Mucosa of gallbladder (tissue), 1 donor: ENCODE measurements at regions not wholly inside any gene's neighbourhood (a gene's known extent, or its start where the extent isn't known, plus 50 kb on each side); places are given as distances from the start of the nearest gene placed in this dataset.
"Not testable (repeated sequence)": the region's sequence is repeated elsewhere in the genome, so short reads cannot be mapped to it uniquely, and the experiment has no call there.

Source experiments
- DNase-seq: peaks from one replicate; pipeline ENCODE4 v3.0.0-alpha.2; 2020; ENCODE audit warnings: low spot score
- donor health status: DM: no; HTN: no; CAD: no.

DNA sequence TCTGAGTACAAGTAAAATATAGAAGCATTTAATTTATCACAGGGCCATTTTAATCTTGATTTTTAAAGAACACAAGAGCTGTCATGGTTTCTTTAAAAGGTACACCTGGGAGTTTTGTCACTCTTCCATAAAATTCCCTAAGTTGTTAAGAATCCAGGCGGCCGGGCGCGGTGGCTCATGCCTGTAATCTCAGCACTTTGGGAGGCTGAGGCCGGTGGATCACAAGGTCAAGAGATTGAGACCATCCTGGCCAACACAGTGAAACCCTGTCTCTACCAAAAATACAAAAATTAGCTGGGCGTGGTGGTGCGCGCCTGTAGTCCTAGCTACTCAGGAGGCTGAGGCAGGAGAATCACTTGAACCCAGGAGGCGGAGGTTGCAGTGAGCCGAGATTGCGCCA, 278.3 kb downstream of the PCDH17 start:
- DNase-seq: not testable (repeated sequence)

DNA sequence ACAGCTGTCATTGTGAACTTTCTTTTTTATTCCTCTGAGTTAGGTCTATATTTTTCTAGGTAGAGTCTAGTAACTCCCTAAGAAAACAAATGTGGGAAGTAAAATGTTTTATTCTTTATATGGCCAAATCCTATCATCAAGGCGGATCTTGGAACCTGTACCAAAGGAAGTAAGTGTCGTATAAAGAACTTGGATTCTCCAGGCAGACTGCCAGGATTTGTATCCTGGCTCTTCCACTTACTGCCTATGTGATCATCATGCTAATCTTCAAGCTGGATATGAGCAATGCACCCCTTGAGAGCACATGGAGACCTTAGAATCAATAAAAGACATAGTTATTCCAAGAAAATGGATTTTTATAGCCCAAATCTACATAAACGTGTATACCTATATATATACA, 286.5 kb downstream of the PCDH17 start:
- no peak for DNase-seq

DNA sequence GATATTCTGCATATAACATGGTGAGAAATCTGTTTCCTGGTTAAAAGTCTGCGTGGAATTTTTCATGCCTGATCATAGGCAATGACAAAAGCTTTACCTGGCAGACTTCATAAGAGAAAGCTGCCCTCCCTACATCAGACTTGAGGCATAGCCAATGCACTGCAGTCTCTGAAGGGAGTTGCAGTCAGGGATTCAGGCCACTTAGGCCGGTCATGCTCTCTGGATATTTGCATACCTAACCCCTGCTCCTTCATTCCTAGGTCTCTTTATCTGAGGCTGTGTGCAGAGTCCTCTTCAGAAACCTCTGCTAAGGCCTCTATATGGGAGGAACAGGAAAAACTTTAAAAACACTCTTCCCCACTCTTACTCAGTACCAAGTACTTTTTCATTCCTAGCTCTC, 287.4 kb downstream of the PCDH17 start:
- DNase-seq: no peak

DNA sequence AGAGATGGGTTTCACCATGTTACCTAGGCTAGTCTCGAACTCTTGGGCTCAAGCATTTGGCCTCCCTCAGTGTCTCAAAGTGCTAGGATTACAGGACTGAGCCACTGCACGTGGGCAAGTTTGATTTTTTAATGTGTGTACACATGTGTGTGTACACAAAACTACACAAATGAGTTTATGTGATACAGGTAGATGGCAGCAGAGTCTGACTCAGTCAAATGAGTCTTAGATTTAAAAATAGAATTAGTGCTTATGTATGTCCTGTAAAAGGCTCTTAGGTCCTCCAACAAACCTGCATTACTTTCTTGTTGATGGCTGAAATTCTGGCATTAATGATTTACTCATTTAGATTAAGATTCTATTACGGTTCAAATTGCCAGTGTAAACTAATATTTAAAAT, 293.7 kb downstream of the PCDH17 start:
- DNase-seq: no peak

DNA sequence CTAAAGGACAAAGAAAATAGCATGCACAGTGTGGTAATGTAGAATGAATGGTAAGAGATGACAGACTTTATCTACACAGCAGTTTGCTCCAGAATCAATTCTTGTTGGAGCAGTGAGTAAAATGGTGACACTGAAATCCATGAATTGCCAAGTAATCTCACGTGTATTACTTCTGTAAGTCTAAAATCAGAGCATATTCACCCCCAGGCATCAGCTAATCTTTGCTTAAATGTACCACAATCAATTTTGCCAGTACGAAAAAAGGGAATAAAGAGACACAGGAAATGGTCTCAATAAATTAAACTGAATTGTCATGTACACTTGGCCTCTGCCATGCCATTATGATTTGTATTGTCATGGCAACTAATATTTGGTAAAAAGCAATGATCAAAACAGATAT, 294.2 kb downstream of the PCDH17 start:
- no peak for DNase-seq

DNA sequence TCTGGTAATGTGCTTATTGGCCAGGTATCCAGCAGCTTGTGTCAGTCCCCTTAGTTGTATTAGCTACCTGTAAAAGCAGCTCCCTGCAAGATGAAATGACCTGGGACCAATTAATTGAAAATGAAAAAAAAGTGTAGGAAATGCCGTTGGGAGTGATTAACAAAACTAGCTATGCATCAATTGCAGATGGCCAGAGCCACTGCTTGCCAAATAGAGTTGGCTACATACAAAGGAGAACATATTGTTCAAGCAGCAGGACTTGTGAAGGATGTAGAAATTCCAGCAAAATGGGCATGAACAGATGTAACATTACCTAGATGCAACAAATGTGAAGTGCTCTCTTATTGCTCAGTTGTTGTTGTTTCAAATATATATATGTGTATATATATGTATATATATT, 300.5 kb downstream of the PCDH17 start:
- DNase-seq: no peak

DNA sequence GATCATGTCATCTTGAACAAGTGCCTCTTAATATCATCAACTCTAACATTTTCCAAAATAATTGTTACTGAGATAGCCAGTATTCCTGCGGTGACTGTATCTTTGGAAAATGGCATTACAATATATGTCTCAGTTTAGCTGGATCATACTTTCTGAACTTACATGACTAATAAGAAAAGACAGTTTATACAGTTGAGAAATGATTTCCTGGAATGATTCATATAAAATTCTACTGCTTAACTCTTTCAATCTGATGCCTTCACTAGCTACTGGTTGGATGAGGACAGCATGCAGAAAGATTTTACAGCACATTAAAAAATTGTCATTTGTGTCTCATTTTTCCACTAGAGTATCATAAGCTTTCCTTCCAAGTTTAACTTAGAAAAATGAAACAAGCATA, 302.1 kb downstream of the PCDH17 start:
- DNase-seq: no peak

DNA sequence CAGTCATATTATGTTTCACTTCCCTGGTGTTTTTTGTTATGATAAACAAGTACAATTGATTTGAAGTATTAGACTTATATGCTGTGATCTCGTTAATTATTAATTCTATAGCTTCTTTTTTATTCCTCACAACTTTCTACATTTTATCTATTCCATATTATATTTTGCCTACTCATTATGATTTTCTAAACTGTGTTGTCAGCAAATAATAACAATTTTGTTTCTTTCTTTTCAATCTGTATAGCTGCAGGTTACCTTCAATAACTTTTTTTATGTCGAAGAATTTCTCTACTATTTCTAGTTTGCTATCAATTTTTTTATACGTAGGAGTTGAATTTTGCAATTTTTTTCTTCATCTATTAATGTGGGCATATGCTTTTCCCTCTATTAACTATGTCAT, 304.4 kb downstream of the PCDH17 start:
- no peak for DNase-seq

DNA sequence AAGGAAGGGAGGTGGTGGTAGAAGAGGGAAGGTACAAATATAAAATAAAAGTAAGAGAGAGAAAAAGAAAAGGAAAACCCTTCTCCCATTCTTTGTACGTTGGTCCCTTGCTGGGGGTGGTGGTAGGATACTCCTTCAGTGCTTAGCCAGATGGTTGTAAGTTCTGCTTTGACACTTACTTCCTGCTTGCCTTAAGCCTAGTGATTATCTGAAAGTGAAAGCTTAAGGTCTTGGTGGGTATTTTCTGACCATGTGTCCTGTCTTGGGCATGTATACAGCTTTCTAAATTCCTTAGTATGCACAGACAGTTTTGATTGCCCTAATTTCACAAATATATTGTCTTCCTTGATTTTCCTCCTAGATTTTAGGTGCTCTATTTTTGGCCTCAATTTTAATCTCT, 314.8 kb downstream of the PCDH17 start:
- DNase-seq: no peak

DNA sequence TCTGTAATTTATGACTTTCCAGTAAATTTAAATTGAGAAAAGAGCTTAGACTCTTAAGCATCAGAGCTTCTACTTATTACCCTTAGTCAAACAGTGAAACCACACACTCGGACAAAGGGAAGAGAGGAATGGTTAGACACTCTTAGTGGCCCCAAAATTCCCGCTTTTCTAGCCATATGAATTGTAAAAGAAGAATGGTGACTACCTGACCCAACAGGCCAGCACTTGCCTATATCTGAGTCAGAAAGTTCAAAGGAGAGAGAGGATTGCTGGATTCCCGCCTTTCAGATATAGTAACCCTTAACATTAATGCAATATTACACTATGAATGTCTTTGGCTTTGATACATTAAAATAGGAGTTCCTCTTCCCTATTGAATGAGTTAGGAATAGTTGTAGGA, 317.3 kb downstream of the PCDH17 start:
- no peak for DNase-seq

DNA sequence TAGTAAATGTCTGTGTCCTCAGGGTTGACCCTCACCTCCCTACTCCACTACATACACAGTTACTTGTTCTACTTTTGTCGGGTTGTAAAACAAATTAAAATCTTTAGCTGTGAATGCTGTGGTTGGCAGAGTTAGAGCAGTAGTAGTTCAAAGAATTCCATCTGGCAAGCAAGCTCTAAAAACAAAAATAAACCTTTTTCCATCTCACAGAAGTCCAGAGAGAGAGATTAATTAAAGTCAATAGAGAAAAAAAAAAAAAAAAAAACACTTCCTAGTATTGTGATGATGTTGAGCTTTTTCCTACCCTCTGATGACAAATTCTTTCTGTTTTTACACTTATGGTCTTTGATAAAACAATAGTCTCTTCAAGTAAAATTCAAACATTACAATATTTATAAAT, 338.4 kb downstream of the PCDH17 start:
- DNase-seq: no peak

DNA sequence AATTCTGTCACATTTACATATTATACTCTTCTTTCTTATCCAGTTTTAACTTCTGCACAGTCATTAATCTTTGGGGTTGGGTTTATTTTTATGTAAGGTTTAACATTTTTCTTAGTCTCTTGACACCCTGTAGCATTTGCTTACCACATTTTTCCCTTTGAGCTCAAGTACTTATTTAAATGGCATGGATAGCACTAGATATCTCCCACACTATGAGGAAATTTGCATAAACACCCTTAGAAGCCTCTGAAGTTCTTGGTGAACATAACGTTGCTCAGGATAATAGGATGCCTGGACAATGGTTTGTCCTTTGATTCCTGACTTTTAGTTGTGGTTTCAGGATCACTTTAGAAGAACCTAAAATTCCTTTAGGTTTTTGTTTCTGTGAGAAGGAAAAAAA, 338.9 kb downstream of the PCDH17 start:
- DNase-seq: no peak

DNA sequence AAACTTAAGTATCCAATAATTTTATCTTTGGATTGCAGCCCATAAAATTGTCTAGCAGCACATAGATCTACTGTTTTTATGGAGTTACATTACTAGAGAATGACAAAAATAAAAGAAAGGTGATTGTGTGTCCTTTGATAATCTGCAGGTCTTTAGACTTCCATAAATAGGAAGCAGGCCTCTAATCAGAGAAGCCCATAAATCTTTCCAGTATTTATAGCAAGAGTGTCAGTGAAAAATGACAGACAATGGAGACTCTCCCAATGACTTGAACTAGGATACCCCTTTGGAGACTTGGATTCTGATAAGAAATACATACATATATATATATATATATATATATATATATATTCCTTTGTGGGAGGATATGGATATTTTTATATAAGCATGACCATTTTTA, 351.2 kb downstream of the PCDH17 start:
- DNase-seq: no peak

DNA sequence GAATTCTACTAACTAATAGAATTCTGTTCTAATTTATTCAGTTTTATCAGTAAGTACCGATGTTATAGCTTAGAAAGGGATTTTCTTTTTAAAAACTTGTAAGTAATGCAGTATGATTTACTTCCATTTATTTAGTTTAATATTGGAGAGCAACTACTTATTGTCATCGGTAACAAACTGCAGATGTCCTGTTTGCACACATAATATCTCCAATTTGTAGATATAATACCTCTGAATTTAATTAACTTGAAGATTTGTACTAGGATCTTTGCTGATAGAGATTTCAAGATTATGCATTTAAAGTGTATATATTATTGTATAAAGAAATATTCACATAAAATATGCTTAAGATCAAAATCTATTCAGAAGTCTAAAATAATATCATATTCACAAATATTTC, 356.7 kb downstream of the PCDH17 start:
- DNase-seq: no peak

DNA sequence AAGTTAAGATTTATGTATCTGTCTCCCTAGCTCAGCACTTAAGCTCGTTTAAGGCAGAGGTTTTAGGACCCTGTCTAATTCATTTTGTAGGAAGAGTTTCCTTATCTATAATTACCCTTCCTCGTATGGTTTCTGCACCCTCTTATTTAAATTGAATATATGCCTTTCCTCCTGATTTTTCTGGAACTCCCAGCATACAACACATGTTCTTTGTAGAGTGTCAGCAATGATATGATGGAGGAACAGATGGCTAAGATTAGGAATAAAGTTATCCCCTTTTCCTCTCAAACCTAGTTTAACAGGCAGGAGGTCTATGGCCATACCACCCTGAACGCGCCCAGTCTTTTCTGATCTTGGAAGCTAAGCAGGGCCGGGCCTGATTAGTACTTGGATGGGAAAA, 359.5 kb downstream of the PCDH17 start:
- no peak for DNase-seq

DNA sequence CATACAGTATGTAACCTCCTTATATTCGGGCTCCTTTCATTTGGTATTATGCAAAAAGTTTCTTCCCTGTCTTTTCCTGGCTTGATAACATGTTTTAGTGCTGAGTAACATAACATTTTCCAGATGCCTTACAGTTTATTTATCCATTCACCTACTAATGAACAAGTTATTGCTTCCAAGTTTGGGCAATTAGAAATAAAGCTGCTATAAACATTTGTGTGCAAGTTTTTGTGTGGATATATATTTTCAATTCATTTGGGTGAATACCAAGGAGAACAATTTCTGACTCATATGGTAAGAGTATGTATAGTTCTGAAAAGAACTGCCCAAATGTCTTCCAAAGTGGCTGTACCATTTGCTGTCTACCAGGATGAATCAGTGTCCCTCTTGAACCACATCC, 360.9 kb downstream of the PCDH17 start:
- no peak for DNase-seq

DNA sequence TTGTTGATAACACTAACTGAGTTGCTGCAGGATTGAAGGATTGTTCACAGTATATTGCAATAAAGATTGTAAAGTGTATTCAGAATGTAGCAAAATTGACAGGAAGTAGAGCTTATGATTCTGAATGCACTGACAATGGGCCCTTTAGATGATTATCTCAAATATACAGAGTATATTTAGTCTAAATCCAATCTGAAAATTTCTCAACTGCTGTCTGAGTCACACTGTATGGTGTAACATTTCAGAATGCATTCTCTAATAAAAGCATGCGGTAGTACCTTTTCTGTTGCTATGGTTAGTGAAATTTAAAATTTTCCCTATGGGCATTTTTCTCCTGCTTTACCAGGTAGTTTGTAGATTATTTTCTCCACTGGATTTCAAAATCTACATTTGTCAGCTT, 365.2 kb downstream of the PCDH17 start:
- no peak for DNase-seq

DNA sequence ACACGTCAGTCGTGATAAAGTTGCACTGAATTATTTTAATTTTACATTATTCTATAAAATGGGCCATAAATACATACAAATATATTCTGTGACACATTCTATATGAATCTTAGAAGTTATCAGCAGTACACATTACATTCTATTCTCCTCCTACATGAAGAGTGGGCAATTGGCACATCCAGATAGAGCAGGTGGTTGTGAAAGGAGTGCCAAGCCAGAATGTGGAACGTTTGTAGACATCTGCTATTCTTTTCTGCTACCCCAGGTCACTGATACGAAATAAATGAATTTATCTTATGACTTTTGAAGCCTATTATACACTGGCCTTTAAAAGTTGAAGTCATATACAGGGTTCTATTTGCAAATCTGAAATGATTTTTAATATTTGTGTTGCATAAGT, 373.2 kb downstream of the PCDH17 start:
- no peak for DNase-seq

DNA sequence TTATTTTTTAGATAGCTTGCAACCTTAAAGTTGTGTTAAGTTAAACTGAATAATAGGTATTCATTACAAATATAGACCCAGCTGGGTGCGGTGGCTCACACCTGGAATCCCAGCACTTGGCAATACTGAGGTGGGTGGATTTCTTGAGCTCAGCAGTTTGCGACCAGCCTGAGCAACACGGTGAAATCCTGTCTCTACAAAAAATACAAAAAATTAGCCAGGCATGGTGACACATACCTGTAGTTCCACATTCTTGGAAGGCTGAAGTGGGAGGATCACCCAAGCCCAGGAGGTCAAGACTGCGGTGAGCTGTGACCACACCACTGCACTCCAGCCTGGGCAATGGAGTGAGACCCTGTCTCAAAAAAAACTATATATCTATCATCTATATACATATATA, 386.5 kb downstream of the PCDH17 start:
- no peak for DNase-seq

DNA sequence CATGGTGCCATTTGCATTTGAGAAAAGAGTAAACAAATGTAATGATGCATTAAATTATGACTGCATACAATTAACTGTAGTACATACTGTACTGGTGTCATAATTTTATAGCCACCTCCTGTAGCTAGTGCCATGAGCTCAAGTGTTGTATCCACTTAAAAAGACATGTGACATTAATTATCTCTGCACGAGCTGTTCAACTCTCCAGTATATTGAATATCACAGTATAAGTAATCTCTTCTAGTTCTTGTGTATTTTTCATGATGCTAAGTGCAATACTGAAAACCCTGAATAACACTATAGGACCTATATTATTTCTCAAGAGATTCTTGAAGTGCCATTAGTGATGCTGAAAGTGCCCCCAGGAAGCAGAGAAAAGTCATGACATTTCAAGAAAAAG, 387.3 kb downstream of the PCDH17 start:
- no peak for DNase-seq

DNA sequence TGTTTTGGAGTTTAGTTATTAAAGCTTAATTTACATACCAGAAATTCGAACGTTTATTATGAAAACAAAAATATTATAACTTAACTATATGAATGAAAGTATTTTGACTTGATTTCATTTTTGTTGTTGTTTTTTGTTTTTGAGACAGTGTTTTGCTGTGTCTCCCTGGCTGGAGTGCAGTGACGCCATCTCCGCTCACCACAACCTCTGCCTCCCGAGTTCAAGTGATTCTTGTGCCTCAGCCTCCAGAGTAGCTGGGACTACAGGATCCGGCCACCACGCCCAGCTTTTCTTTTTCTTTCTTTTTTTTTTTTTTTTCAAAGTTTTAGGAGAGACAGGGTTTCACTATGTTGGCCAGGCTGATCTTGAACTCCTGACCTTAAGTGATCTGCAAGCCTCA, 392.6 kb downstream of the PCDH17 start:
- no peak for DNase-seq

DNA sequence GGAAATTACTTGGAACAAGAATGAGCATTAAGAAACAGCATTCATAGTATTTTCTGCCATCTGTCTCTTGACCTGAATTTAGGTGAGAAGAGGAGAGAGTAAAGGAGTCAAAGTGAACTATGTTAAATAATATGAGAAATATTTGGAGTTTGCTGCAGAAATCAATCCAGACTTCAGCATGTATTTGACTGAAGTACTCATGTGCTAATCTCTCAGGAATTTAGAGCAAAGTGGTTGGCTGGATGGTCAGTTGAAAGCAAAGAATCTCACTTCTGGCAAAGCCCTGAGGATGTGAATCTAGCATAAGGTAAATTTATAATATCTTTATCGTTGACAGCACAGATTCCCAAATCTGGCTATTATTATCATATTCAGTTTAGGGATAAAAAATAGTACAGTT, 394.3 kb downstream of the PCDH17 start:
- DNase-seq: no peak

DNA sequence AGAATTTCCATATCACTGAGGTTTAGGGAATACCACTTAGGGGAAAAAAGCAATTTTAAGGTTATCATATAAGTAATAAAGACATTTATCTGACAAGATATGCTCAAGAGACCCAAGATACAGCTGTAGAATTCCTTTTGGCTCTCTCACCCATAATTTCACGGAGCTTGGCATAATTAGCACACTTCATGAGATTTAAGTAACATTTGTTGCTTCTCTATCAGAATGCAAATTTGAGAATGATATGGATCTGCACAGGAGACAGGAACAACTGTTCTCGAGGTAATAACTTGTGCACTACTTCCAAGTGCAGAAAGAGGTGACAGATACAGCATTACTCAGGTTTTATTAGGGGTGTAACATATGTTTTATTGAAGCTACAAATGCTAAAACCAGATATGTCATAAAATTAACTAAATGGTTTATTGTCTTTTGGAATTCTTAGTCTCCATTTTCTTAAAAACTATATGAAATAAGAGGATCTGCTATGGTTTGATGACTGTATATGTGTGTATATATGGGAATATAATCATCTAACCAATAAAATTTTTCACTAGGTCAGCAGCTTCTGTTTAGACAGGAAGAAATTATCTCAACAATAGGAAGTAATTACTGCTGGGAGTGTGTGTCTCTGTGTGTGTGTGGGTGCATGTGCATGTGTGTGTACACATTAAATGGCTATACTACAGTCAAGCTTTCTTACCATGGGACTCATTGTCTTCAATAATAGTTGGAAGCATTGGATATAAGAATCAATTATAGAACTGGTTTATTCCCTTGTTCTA, 401.3 kb downstream of the PCDH17 start:
- no peak for DNase-seq

DNA sequence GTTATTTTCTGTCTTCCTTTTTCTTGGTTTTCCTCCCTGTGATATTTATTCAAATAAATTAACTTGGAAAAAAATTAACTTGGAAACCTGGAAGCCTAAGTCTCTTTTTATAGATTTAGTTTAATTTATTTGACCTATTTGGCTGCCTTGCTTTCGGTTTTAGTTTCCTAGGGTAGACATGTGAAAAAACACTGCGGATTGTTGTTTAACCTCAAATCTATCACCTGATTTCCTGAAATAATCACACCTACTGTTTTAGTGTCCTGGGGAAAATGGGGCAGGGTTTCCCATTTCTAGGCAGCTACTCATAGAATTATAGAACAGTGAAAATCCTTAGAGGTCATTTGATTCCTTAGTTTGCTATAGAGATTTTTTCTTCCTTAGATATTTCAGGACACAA, 412.4 kb downstream of the PCDH17 start:
- no peak for DNase-seq
